GM12878 (cell line): ENCODE measurements at regions not wholly inside any gene's neighbourhood (a gene's known extent, or its start where the extent isn't known, plus 50 kb on each side); places are given as distances from the start of the nearest gene placed in this dataset.

ENCODE experiments used
- ATAC-seq: fragments of 200-7000 bp; cut with Tn5 transposase; 3 replicates; pipeline ENCODE4 v1.9.1; 2020; ENCODE audit warnings: mild to moderate bottlenecking, moderate library complexity
- BruUV-seq: library from RNA; stranded (reverse); fragments of 400-500 nt; replicated peaks from 2 replicates; lab custom pipeline; 2021; lab: Mats Ljungman, UMichigan
- CTCF ChIA-PET: fragments of 300-600 bp; sonication (Branson Sonifier 250); formaldehyde crosslinking; extraction: SDS; loops from one replicate; lab custom pipeline; 2021; ENCODE audit warnings: inconsistent platforms; lab: Yijun Ruan, JAX
- POLR2A ChIA-PET: fragments of 350-600 bp; formaldehyde crosslinking; extraction: SDS; loops from one replicate; lab custom pipeline; 2021; ENCODE audit warnings: inconsistent platforms; lab: Charles Lee
- RAD21 ChIA-PET: fragments of 300-600 bp; sonication (Branson Sonifier 250); formaldehyde crosslinking; loops from one replicate; lab custom pipeline; 2023; ENCODE audit warnings: antibody characterized with exemption; ENCODE audit not compliant: unreplicated experiment; lab: Charles Lee
- SMC1A ChIA-PET: fragments of 300-600 bp; sonication (Branson Sonifier 250); formaldehyde crosslinking; loops from one replicate; lab custom pipeline; 2023; ENCODE audit not compliant: unreplicated experiment, uncharacterized antibody; lab: Charles Lee
- DNase-seq: peaks from one replicate; pipeline ENCODE4 v3.0.0-alpha.2; 2011; ENCODE audit warnings: low read depth, low spot score
- FAIRE-seq: peaks from 3 replicates; lab custom pipeline; 2011; peaks lifted over from hg19 to GRCh38; lab: Jason Lieb, UNC
- H2AFZ ChIP-seq: 2 replicates; pipeline ENCODE4 v1.6.0; 2011; ENCODE audit warnings: low read depth, low read length, control low read depth; ENCODE audit not compliant: control insufficient read depth
- H3K27ac ChIP-seq: 2 replicates; pipeline ENCODE4 v1.5.1; 2011; ENCODE audit warnings: control low read depth; ENCODE audit not compliant: control insufficient read depth, insufficient read depth
- H3K27me3 ChIP-seq, 2 experiments: replicated peaks in 1 of 2; 2 replicates each; pipeline versions ENCODE4 v1.6.0 to v1.6.1; 2011; ENCODE audit warnings: low read length in 1 of 2; ENCODE audit not compliant: control insufficient read depth in 2 of 2, insufficient read depth in 2 of 2
- H3K36me3 ChIP-seq, 2 experiments: 2 replicates each; pipeline ENCODE4 v1.5.1; 2011; ENCODE audit warnings: low read length in 1 of 2; ENCODE audit not compliant: control insufficient read depth in 2 of 2, insufficient read depth in 2 of 2
- H3K4me1 ChIP-seq: 2 replicates; pipeline ENCODE4 v1.6.1; 2011; ENCODE audit warnings: mild to moderate bottlenecking, low read length, moderate library complexity, mixed read lengths; ENCODE audit not compliant: control insufficient read depth, insufficient read depth
- H3K4me2 ChIP-seq: 2 replicates; pipeline ENCODE4 v1.6.0; 2011; ENCODE audit warnings: control low read depth; ENCODE audit not compliant: control insufficient read depth, insufficient read depth
- H3K4me3 ChIP-seq: fragments of 200-600 bp; sonication (generic); 2 replicates; pipeline ENCODE4 v1.5.1; 2016
- H3K79me2 ChIP-seq: 2 replicates; pipeline ENCODE4 v1.6.0; 2011; ENCODE audit warnings: low read length; ENCODE audit not compliant: control insufficient read depth, insufficient read depth
- H3K9ac ChIP-seq: 2 replicates; pipeline ENCODE4 v1.8.0; 2011; ENCODE audit warnings: low read length, control low read depth, mixed read lengths; ENCODE audit not compliant: control insufficient read depth, insufficient read depth
- H3K9me3 ChIP-seq: replicated peaks from 3 replicates; pipeline ENCODE4 v1.5.1; 2011; ENCODE audit warnings: mild to moderate bottlenecking, low read length; ENCODE audit not compliant: control insufficient read depth, insufficient read depth
- H4K20me1 ChIP-seq: 2 replicates; pipeline ENCODE4 v1.6.0; 2011; ENCODE audit not compliant: control insufficient read depth, insufficient read depth
- BACH1 ChIP-seq: fragments of 450-650 bp; IDR thresholded peaks from 2 replicates; pipeline ENCODE4 v1.6.1; 2017; ENCODE audit warnings: mild to moderate bottlenecking, borderline replicate concordance
- BCLAF1 ChIP-seq: fragments of 450-650 bp; IDR thresholded peaks from 2 replicates; pipeline ENCODE4 v1.6.1; 2017; ENCODE audit warnings: antibody characterized with exemption, mild to moderate bottlenecking, moderate library complexity
- E4F1 ChIP-seq: fragments of 450-650 bp; IDR thresholded peaks from 2 replicates; pipeline ENCODE4 v1.6.1; 2018; ENCODE audit warnings: borderline replicate concordance, mild to moderate bottlenecking; ENCODE audit not compliant: partially characterized antibody
- HCFC1 ChIP-seq: fragments of 150-350 bp; IDR thresholded peaks from 2 replicates; pipeline ENCODE4 v1.6.1; 2014; ENCODE audit warnings: low read length
- HSF1 ChIP-seq: fragments of 150-350 bp; IDR thresholded peaks from 2 replicates; pipeline ENCODE4 v1.6.1; 2014; ENCODE audit warnings: mild to moderate bottlenecking, low read depth, low read length
- NR2C1 ChIP-seq: fragments of 450-650 bp; IDR thresholded peaks from 2 replicates; pipeline ENCODE4 v1.6.1; 2017; ENCODE audit warnings: antibody characterized with exemption, mild to moderate bottlenecking, moderate library complexity
- NR2C2 ChIP-seq: IDR thresholded peaks from 2 replicates; pipeline ENCODE4 v1.6.1; 2011; ENCODE audit warnings: borderline replicate concordance, low read depth; ENCODE audit not compliant: control insufficient read depth, insufficient read length
- STAT1 ChIP-seq: fragments of 450-650 bp; conservative IDR thresholded peaks from 2 replicates; pipeline ENCODE4 v1.6.1; 2014; ENCODE audit warnings: antibody characterized with exemption, mild to moderate bottlenecking
- ZBTB33 ChIP-seq: fragments of 450-650 bp; IDR thresholded peaks from 2 replicates; pipeline ENCODE4 v1.6.1; 2017; ENCODE audit warnings: mild to moderate bottlenecking
- ZNF207 ChIP-seq: fragments of 450-650 bp; IDR thresholded peaks from 2 replicates; pipeline ENCODE4 v1.6.1; 2014; ENCODE audit warnings: antibody characterized with exemption, mild to moderate bottlenecking, borderline replicate concordance
- ZNF592 ChIP-seq: fragments of 450-650 bp; IDR thresholded peaks from 2 replicates; pipeline ENCODE4 v1.6.1; 2017; ENCODE audit warnings: mild to moderate bottlenecking, moderate library complexity
- ZZZ3 ChIP-seq: IDR thresholded peaks from 2 replicates; pipeline ENCODE4 v1.6.1; 2011; ENCODE audit warnings: low read depth; ENCODE audit not compliant: control insufficient read depth, insufficient read length
- WGBS: methylation state at CpG from one replicate; pipeline ENCODE4 v1.1.6; 2016; ENCODE audit warnings: low lambda C conversion rate; ENCODE audit not compliant: insufficient replicate concordance, insufficient coverage; ENCODE audit errors: missing lambda C conversion rate; 5-methylcytosine and 5-hydroxymethylcytosine counted together
- in situ Hi-C: fragments of 300-500 bp; cut with MboI; formaldehyde crosslinking; loops from 9 replicates; pipeline ENCODE4 v1.14.3; 2018; ENCODE audit warnings: mixed read lengths
- intact Hi-C: fragments of 100-400 bp; cut with micrococcal nuclease; formaldehyde crosslinking; loops from one replicate; pipeline ENCODE4 v1.14.2; 2022; ENCODE audit not compliant: unreplicated experiment

GRCh38 chr3:63128380-63128779, 149.7 kb upstream of the SYNPR start:
- POLR2A ChIA-PET = no interaction called here
- in situ Hi-C loops = no loop called here
- FAIRE-seq = no peak
- H3K79me2 ChIP-seq = no peaks in the 10 kb centered on the region
- H2AFZ ChIP-seq = no peak overlapping the region
- H3K4me1 ChIP-seq = no peaks in the 10 kb centered on the region
- DNase-seq = no peak
- WGBS = 27% methylated on average over 3 of the region's 3 CpGs
- CTCF ChIA-PET = no interaction called here
- H3K36me3 ChIP-seq = no peaks in the 10 kb centered on the region
- no peaks in the 10 kb centered on the region for H4K20me1 ChIP-seq
- RAD21 ChIA-PET = no interaction called here
- no peak overlapping the region for H3K4me3 ChIP-seq
- no peak overlapping the region for H3K4me2 ChIP-seq
- no peaks in the 10 kb centered on the region for H3K27me3 ChIP-seq
- SMC1A ChIA-PET = no interaction called here
- no peak for ATAC-seq
- no TSS peak for BruUV-seq
- no peaks in the 10 kb centered on the region for H3K9me3 ChIP-seq
- H3K27ac ChIP-seq = no peak overlapping the region
- H3K9ac ChIP-seq = no peak overlapping the region
- intact Hi-C loops = no loop called here
- no peak for TF ChIP-seq NR2C2
- no peak for TF ChIP-seq ZNF592
- TF ChIP-seq ZZZ3 = no peak
- TF ChIP-seq BCLAF1 = no peak
- TF ChIP-seq HCFC1 = no peak
- TF ChIP-seq BACH1 = no peak
- TF ChIP-seq ZNF207 = no peak
- TF ChIP-seq HSF1 = no peak
- TF ChIP-seq E4F1 = no peak
- TF ChIP-seq ZBTB33 = no peak
- TF ChIP-seq NR2C1 = no peak
- no peak for TF ChIP-seq STAT1
